Mucosa of descending colon (tissue), 3 donors: ENCODE measurements at regions not wholly inside any gene's neighbourhood (a gene's known extent, or its start where the extent isn't known, plus 50 kb on each side); places are given as distances from the start of the nearest gene placed in this dataset.
"Not testable (repeated sequence)": the region's sequence is repeated elsewhere in the genome, so short reads cannot be mapped to it uniquely, and the experiment has no call there.

Experiments
- ATAC-seq: fragments of 200-7000 bp; cut with Tn5 transposase; one replicate; pipeline ENCODE4 v1.9.1; 2020; ENCODE audit warnings: mild to moderate bottlenecking, moderate library complexity
- DNase-seq, 3 donors: peaks; one replicate each; pipeline ENCODE4 v3.0.0-alpha.2; 2020
- H3K36me3 ChIP-seq: fragments of 200-600 bp; one replicate; pipeline ENCODE4 v1.8.0; 2021; ENCODE audit warnings: low read depth, mild to moderate bottlenecking
- H3K4me1 ChIP-seq: fragments of 200-600 bp; one replicate; pipeline ENCODE4 v1.8.0; 2021; ENCODE audit warnings: low read depth, mild to moderate bottlenecking
- H3K4me3 ChIP-seq: fragments of 200-600 bp; one replicate; pipeline ENCODE4 v1.8.0; 2021; ENCODE audit warnings: mild to moderate bottlenecking
- H3K9me3 ChIP-seq: fragments of 200-600 bp; one replicate; pipeline ENCODE4 v1.8.0; 2021; ENCODE audit warnings: mild to moderate bottlenecking
- CTCF ChIP-seq: fragments of 200-600 bp; IDR thresholded peaks from one replicate; pipeline ENCODE4 v1.8.0; 2022; ENCODE audit warnings: antibody characterized with exemption, mild to moderate bottlenecking
- intact Hi-C, 2 donors: fragments of 100-400 bp; cut with DNase I in 1 of 2; cut with micrococcal nuclease in 1 of 2; formaldehyde crosslinking; loops; one replicate each; pipeline versions ENCODE4 v1.11.0 to v1.11.1; 2022; cut with DNase I, micrococcal nuclease
- donor health status: DM: no; HTN: no; CAD: no; lungs with moderate emphysema.
- donor health status: DM: no; HTN: no; CAD: no.
- donor health status: DM: no; HTN: yes; CAD: no.

DNA sequence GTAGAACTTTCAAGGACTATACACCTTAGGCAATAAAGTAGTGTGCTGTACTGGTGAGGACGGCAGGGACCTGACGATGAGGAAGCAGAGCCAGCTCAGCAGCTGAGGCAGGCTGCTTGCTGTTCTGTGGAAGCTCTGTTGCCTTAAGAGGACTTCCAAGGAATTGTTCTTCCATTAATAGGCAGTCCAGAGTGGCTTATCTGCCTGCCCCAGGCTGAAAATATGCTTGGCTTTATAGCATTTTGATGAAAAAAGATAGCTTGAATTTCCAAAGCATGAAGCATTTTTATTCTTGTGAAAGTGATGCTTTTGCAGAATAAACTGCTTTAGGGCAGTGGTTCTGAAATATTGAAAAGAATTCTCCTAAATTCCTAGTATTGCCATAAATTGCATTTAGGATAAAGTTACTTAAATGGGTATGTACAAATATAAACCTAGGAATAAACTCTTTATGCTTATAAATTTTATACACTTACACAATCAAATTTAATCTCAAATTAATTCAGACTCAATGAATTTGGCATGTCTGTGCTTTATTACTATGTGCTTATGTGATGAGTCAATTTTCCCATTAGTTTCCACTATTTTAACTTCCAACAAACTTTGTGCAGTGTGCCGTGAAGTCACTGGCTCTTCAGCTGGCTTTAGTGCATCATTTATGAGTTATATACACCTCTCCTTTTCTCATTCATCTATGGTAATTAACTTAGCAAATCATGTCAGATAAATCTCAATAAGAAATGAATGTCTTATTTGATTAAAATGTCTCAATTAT lies 231.0 kb upstream of the RASGRP1 start:
- Histone ChIP-seq H3K4me3 (no peak overlapping the region), H3K36me3 (no peaks in the 10 kb centered on the region), H3K4me1 (no peaks in the 10 kb centered on the region), H3K9me3 (no peaks in the 10 kb centered on the region)
- DNase-seq, result no peak
- no peak for TF ChIP-seq CTCF
- no peak for ATAC-seq
- intact Hi-C loops, result no loop called here

DNA sequence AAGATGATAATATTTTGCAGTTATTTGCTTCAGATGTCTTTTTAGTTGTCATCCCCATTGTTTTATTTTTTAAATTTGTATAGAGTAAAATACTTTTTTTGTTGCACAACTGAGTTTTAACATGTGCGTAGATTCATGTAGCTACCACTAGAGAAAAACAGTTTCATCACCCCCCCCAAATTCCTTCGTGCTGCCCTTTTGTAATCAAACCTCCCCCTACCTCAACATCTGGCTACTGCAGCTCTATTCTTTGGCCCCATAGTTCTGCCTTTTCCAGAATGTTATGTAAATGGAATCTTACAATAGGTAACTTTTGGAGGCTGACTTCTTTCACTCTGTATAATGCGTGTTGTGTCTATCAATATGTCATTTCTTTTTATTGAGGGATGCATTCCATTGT lies 232.0 kb upstream of the RASGRP1 start:
- Histone ChIP-seq H3K4me1 (no peaks in the 10 kb centered on the region), H3K4me3 (no peak overlapping the region), H3K9me3 (no peaks in the 10 kb centered on the region), H3K36me3 (no peaks in the 10 kb centered on the region)
- intact Hi-C loops, result no loop called here
- no peak for TF ChIP-seq CTCF
- no peak for ATAC-seq
- no peak for DNase-seq

DNA sequence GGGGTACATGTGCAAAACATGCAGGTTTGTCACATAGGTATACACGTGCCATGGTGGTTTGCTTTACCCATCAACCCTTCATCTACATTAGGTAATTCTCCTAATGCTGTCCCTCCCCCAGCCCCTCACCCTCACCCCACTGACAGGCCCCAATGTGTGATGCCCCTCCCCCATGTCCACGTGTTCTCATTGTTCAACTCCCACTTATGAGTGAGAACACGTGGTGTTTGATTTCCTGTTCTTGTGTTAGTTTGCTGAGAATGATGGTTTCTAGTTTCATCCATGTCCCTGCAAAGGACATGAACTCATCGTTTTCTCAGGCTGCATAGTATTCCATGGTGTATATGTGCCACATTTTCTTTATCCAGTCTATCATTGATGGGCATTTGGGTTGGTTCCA lies 232.9 kb upstream of the RASGRP1 start:
- DNase-seq, ATAC-seq, intact Hi-C loops: not testable (repeated sequence)

DNA sequence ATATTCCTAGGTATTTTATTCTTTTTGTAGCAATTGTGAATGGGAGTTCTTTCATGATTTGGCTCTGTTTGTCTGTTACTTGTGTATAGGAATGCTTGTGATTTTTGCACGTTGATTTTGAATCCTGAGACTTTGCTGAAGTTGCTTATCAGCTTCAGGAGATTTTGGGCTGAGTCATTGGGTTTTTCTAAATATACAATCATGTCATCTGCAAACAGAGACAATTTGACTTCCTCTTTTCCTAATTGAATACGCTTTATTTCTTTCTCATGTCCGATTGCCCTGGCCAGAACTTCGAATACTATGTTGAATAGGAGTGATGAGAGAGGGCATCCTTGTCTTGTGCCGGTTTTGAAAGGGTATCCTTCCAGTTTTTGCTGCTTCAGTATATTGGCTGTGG lies 234.6 kb upstream of the RASGRP1 start:
- H3K4me1 ChIP-seq, DNase-seq, H3K9me3 ChIP-seq, H3K4me3 ChIP-seq, H3K36me3 ChIP-seq, ATAC-seq, intact Hi-C loops: not testable (repeated sequence)

More for the DNA sequence above, 232.9 kb upstream of the RASGRP1 start:
- H3K4me3 ChIP-seq, H3K36me3 ChIP-seq, H3K4me1 ChIP-seq, H3K9me3 ChIP-seq: not testable (repeated sequence)

DNA sequence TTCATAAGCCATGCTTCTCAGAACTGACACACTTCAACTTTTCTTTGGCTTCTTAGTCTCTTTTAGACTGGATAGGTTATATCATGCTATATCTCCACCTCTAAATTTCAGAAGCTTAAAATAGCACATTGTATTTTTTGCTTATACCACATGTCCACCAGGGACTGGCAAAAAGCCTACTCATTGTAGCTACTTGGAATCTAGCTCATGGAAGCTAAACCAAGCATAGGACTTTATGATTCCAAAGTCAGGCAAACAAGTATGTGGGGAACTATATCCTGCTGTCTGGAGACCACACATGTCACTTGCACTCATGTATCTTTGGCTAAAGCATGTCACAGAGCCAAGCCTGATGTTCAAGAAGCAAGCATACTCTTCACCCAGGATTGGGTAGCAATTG lies 245.0 kb upstream of the RASGRP1 start:
- ATAC-seq (no peak), DNase-seq (no peak)
- Histone ChIP-seq H3K9me3 (no peaks in the 10 kb centered on the region), H3K4me3 (no peak overlapping the region), H3K4me1 (no peaks in the 10 kb centered on the region), H3K36me3 (no peaks in the 10 kb centered on the region)
- intact Hi-C loops, result loop anchor here in 1 of 2 donors (10.0 kb wide), 1 partner anchor 775 kb away; the partner anchor contains the start of gene THBS1
- no peak for TF ChIP-seq CTCF

DNA sequence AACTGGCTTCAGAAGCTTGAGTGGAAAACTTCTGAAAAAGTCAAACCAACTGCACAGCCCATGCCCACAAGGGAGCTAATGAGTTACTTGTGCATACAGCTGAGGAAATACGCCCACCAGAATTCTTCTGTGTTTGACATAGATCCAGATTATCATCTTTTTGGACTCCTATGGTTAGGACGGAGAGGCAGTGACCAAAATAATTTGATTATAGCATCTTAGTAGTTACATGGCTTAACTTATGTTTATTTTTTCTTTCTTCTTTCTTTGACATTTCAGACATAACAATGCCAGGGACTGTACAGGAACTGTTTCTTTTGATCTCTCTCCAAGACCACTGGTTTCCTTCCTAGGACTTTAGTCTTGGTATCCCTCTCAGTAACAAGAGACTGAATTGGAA lies 246.1 kb upstream of the RASGRP1 start:
- intact Hi-C loops, result loop anchor here in 1 of 2 donors (10.0 kb wide), 1 partner anchor 774 kb away; the partner anchor contains the start of gene THBS1
- no peak for ATAC-seq
- H3K36me3 ChIP-seq, result no peaks in the 10 kb centered on the region
- H3K9me3 ChIP-seq, result no peaks in the 10 kb centered on the region
- TF ChIP-seq CTCF, result no peak
- DNase-seq, result no peak
- no peaks in the 10 kb centered on the region for H3K4me1 ChIP-seq
- no peak overlapping the region for H3K4me3 ChIP-seq

- intact Hi-C loops, result loop anchor here in 1 of 2 donors (10.0 kb wide), 1 partner anchor 771 kb away; the partner anchor contains the start of gene THBS1
- H3K9me3 ChIP-seq, H3K4me3 ChIP-seq: not testable (repeated sequence)
Observed at GRCh38 chr15:38814254-38814653, 249.6 kb upstream of the RASGRP1 start.

More at GRCh38 chr15:38814254-38814653, 249.6 kb upstream of the RASGRP1 start:
- not testable (repeated sequence) for DNase-seq, ATAC-seq, H3K4me1 ChIP-seq, H3K36me3 ChIP-seq
